Endothelial cell of umbilical vein (primary cell): ENCODE measurements at regions not wholly inside any gene's neighbourhood (a gene's known extent, or its start where the extent isn't known, plus 50 kb on each side); places are given as distances from the start of the nearest gene placed in this dataset.
"Not testable (repeated sequence)": the region's sequence is repeated elsewhere in the genome, so short reads cannot be mapped to it uniquely, and the experiment has no call there.

Source experiments
- BruUV-seq: library from RNA; stranded (reverse); fragments of 400-500 nt; replicated peaks from 2 replicates; lab custom pipeline; 2021; lab: Mats Ljungman, UMichigan
- CTCF ChIA-PET: fragments of 300-600, 350-600 bp; sonication (Branson Sonifier 250); formaldehyde crosslinking; loops from one replicate; lab custom pipeline; 2021; ENCODE audit warnings: antibody characterized with exemption, inconsistent platforms; lab: Charles Lee
- POLR2A ChIA-PET: fragments of 300-600, 350-600 bp; sonication (Branson Sonifier 250); formaldehyde crosslinking; loops from one replicate; lab custom pipeline; 2021; ENCODE audit warnings: antibody characterized with exemption, inconsistent platforms; lab: Charles Lee
- DNase-seq: peaks from one replicate; pipeline ENCODE4 v3.0.0-alpha.2; 2011; ENCODE audit warnings: low read depth, low spot score
- FAIRE-seq: peaks from 2 replicates; lab custom pipeline; 2011; peaks lifted over from hg19 to GRCh38; lab: Jason Lieb, UNC
- H2AFZ ChIP-seq: 2 replicates; pipeline ENCODE4 v1.6.0; 2012; ENCODE audit warnings: low read depth, low read length, control low read depth, inconsistent platforms
- H3K27ac ChIP-seq: 2 replicates; pipeline ENCODE4 v1.5.1; 2011; ENCODE audit warnings: low read depth, mild to moderate bottlenecking, control low read depth, low read length, moderate library complexity; ENCODE audit not compliant: insufficient read depth
- H3K27me3 ChIP-seq, 2 experiments: 2 replicates each; pipeline versions ENCODE4 v1.6.0 to v1.6.1; 2011; ENCODE audit warnings: low read length in 2 of 2, mixed read lengths in 1 of 2; ENCODE audit not compliant: control insufficient read depth in 2 of 2, insufficient read depth in 2 of 2
- H3K36me3 ChIP-seq, 2 experiments: 2 replicates in 1 of 2; 3 replicates in 1 of 2; pipeline ENCODE4 v1.5.1; 2011; ENCODE audit warnings: low read length in 2 of 2, mild to moderate bottlenecking in 1 of 2, moderate library complexity in 1 of 2; ENCODE audit not compliant: control insufficient read depth in 2 of 2, insufficient read depth in 2 of 2; ENCODE audit errors: extremely low read depth in 1 of 2
- H3K4me1 ChIP-seq: 3 replicates; pipeline ENCODE4 v1.5.1; 2011; ENCODE audit warnings: mild to moderate bottlenecking, low read length; ENCODE audit not compliant: control insufficient read depth, insufficient read depth; ENCODE audit errors: extremely low read depth
- H3K4me2 ChIP-seq: 2 replicates; pipeline ENCODE4 v1.6.1; 2011; ENCODE audit warnings: low read length, control low read depth, mixed read lengths; ENCODE audit not compliant: insufficient read depth
- H3K4me3 ChIP-seq, 3 experiments: fragments of 200-600 bp in 1 of 3; sonication (generic), shearing (Covaris generic) in 1 of 3; replicated peaks in 1 of 3; 2 replicates each; pipeline ENCODE4 v1.5.1; 2011 to 2016; ENCODE audit warnings: control low read depth in 3 of 3, low read length in 3 of 3, mild to moderate bottlenecking in 2 of 3, inconsistent platforms in 1 of 3, low read depth in 1 of 3, moderate library complexity in 1 of 3; ENCODE audit not compliant: insufficient read depth in 1 of 3
- H3K79me2 ChIP-seq: 2 replicates; pipeline ENCODE4 v1.6.0; 2012; ENCODE audit warnings: low read length, inconsistent platforms; ENCODE audit not compliant: control insufficient read depth, insufficient read depth
- H3K9ac ChIP-seq: replicated peaks from 2 replicates; pipeline ENCODE3; 2011; ENCODE audit warnings: low read length, control low read depth; ENCODE audit not compliant: insufficient read depth; ENCODE audit errors: extremely low read depth
- H3K9me1 ChIP-seq: replicated peaks from 3 replicates; pipeline ENCODE4 v1.6.0; 2011; ENCODE audit warnings: mild to moderate bottlenecking, low read length; ENCODE audit not compliant: control insufficient read depth, insufficient read depth; ENCODE audit errors: extremely low read depth
- H3K9me3 ChIP-seq: replicated peaks from 2 replicates; pipeline ENCODE4 v1.5.1; 2012; ENCODE audit warnings: low read length, inconsistent platforms; ENCODE audit not compliant: control insufficient read depth, insufficient read depth
- H4K20me1 ChIP-seq: replicated peaks from 2 replicates; pipeline ENCODE3; 2011; ENCODE audit warnings: mild to moderate bottlenecking, low read length; ENCODE audit not compliant: control insufficient read depth, insufficient read depth; ENCODE audit errors: extremely low read depth
- GATA2 ChIP-seq: IDR thresholded peaks from 2 replicates; pipeline ENCODE4 v1.7.0; 2011; ENCODE audit warnings: low read depth, mild to moderate bottlenecking, moderate library complexity, mixed read lengths, low read length; ENCODE audit not compliant: insufficient read length, insufficient read depth
- dilution Hi-C: fragments of 300-500 bp; cut with MboI; formaldehyde crosslinking; loops from one replicate; pipeline ENCODE4 v1.15.0; 2019; ENCODE audit warnings: low sequenced_read_pairs; ENCODE audit not compliant: extremely low pct_ligation_motif_present
- intact Hi-C: fragments of 100-400 bp; cut with micrococcal nuclease; formaldehyde crosslinking; loops from one replicate; pipeline ENCODE4 v1.10.0; 2022
- TF ChIP-seq, protein P1 (sequence below): IDR thresholded peaks from 2 replicates; pipeline ENCODE4 v1.6.1; 2011; ENCODE audit not compliant: insufficient read depth, insufficient read length

- FAIRE-seq, result no peak
- dilution Hi-C loops, result no loop called here
These were observed 69.1 kb upstream of the ADTRP start for GRCh38 chr6:11847515-11848345.

DNA sequence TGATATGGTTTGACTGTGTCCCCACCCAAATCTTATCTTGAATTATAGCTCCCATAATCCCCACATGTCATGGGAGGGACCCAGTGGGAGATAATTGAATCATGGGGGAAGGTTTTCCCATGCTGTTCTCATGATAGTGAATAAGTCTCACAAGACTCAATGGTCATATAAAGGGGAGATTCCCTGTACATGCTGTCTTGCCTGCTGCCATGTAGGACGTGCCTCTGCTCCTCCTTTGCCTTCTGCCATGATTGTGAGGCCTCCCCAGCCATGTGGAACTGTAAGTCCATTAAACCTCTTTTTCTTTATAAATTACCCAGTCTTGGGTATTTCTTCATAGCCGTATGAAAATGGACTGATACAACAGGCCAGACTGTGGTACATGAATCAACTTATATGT is 68.5 kb upstream of the ADTRP start:
- FAIRE-seq, H3K4me1 ChIP-seq, H3K4me2 ChIP-seq, H3K36me3 ChIP-seq, POLR2A ChIA-PET, BruUV-seq, H4K20me1 ChIP-seq, H3K79me2 ChIP-seq, H3K9ac ChIP-seq, H3K27ac ChIP-seq, H3K9me1 ChIP-seq, DNase-seq, H2AFZ ChIP-seq, H3K9me3 ChIP-seq, H3K4me3 ChIP-seq, dilution Hi-C loops: not testable (repeated sequence)
- intact Hi-C loops, result loop anchor here (5.0 kb wide), 1 partner anchor 160 kb away; no protein-coding TSS in a partner anchor
- CTCF ChIA-PET, result interaction anchor here (1.1 kb wide), 1 partner anchor 17 kb away, joined by 3 read pairs; no protein-coding TSS in a partner anchor
- H3K27me3 ChIP-seq, result peaks cover 6 to 10% of the 10 kb centered on the region in 2 experiments

More at GRCh38 chr6:11847515-11848345, 69.1 kb upstream of the ADTRP start:
- Histone ChIP-seq H3K79me2 (no peaks in the 10 kb centered on the region), H3K27ac (no peak overlapping the region), H3K4me3 (no peak overlapping the region), H3K9ac (no peak overlapping the region), H3K9me1 (no peaks in the 10 kb centered on the region), H3K4me2 (no peak overlapping the region), H3K36me3 (no peaks in the 10 kb centered on the region), H3K27me3 (peaks cover 6 to 10% of the 10 kb centered on the region in 2 experiments), H2AFZ (no peak overlapping the region), H3K4me1 (peaks cover 7% of the 10 kb centered on the region), H3K9me3 (no peaks in the 10 kb centered on the region), H4K20me1 (no peaks in the 10 kb centered on the region)
- BruUV-seq, result no TSS peak
- intact Hi-C loops, result loop anchor here (5.0 kb wide), 1 partner anchor 160 kb away; no protein-coding TSS in a partner anchor
- TF ChIP-seq, protein P1, sequence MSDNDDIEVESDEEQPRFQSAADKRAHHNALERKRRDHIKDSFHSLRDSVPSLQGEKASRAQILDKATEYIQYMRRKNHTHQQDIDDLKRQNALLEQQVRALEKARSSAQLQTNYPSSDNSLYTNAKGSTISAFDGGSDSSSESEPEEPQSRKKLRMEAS, result no peak
- no peak for TF ChIP-seq GATA2
- POLR2A ChIA-PET, result no interaction called here
- CTCF ChIA-PET, result interaction anchor here (1.1 kb wide), 1 partner anchor 18 kb away, joined by 3 read pairs; no protein-coding TSS in a partner anchor
- DNase-seq, result no peak
